HL-60 (cell line): ENCODE measurements at regions not wholly inside any gene's neighbourhood (a gene's known extent, or its start where the extent isn't known, plus 50 kb on each side); places are given as distances from the start of the nearest gene placed in this dataset.

Experiments
- DNase-seq, 2 experiments: peaks; one replicate each; pipeline ENCODE4 v3.0.0-alpha.2; 2010 to 2020; ENCODE audit warnings: low read depth in 1 of 2, low spot score in 1 of 2
- H3K27ac ChIP-seq: fragments of 250-450 bp; sonication (Bioruptor Pico); replicated peaks from 2 replicates; pipeline ENCODE4 v1.5.1; 2020; ENCODE audit warnings: mild to moderate bottlenecking, moderate library complexity
- H3K27me3 ChIP-seq: fragments of 250-450 bp; sonication (Bioruptor Pico); 2 replicates; pipeline ENCODE4 v1.5.1; 2021; ENCODE audit warnings: mild to moderate bottlenecking, moderate library complexity; ENCODE audit not compliant: insufficient read depth, poor library complexity, severe bottlenecking
- H3K4me3 ChIP-seq: replicated peaks from 2 replicates; pipeline ENCODE4 v1.5.1; 2011; ENCODE audit warnings: mild to moderate bottlenecking, control low read depth, low read length; ENCODE audit not compliant: insufficient read depth
- GABPA ChIP-seq: IDR thresholded peaks from 2 replicates; pipeline ENCODE4 v1.6.1; 2012; ENCODE audit warnings: low read depth
- POLR2AphosphoS5 ChIP-seq: IDR thresholded peaks from 2 replicates; pipeline ENCODE4 v1.6.1; 2012; ENCODE audit warnings: low read depth
- SPI1 ChIP-seq: IDR thresholded peaks from 2 replicates; pipeline ENCODE4 v1.6.1; 2012; ENCODE audit warnings: low read depth, mild to moderate bottlenecking, borderline replicate concordance
- TF ChIP-seq, protein P1 (sequence below): IDR thresholded peaks from 2 replicates; pipeline ENCODE4 v1.6.1; 2012; ENCODE audit warnings: low read depth; ENCODE audit not compliant: insufficient replicate concordance
- TF ChIP-seq, protein P2 (sequence below): IDR thresholded peaks from one replicate; pipeline ENCODE4 v1.5.1; 2011; ENCODE audit warnings: low read length, control low read depth, inconsistent platforms; ENCODE audit not compliant: insufficient read depth

DNA sequence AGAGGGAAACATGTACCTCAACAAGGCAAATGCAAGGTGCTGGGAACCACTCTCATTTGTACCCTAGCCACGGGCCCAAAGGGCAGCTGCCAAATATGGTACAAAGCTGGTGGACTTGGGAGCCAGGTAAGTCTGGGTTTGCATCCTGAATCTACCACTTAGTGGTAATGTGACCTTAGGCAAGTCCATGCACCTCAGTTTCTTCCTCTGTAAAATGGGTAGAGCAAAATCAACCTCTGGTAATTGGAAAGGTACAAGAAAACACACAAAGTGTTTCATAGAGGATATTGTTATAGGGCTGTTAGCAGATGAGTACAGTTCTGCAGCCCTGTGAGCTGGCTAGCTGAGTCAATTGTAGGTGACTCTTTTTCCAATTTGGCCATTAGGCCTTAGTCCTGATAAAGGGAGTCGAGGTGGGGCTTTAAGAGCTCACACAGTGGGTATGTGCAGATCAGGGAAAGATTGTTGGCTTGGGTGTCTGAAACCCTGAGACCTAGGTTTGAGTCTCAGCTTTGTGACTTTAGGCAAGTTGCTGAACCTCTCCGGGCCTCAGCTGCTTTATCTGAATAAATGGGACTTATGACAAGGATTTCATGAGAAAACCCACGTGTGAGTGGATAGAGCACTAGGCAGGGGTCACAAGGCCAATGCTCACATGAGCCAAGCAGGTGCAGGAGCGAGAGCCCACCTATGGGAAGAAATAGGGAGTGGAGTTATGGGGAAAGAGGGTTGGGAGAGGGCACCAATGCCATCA, 121.3 kb upstream of the GDF10 start:
- Histone ChIP-seq H3K4me3 (no peak overlapping the region), H3K27me3 (no peaks in the 10 kb centered on the region), H3K27ac (no peak overlapping the region)
- TF ChIP-seq, protein P1, sequence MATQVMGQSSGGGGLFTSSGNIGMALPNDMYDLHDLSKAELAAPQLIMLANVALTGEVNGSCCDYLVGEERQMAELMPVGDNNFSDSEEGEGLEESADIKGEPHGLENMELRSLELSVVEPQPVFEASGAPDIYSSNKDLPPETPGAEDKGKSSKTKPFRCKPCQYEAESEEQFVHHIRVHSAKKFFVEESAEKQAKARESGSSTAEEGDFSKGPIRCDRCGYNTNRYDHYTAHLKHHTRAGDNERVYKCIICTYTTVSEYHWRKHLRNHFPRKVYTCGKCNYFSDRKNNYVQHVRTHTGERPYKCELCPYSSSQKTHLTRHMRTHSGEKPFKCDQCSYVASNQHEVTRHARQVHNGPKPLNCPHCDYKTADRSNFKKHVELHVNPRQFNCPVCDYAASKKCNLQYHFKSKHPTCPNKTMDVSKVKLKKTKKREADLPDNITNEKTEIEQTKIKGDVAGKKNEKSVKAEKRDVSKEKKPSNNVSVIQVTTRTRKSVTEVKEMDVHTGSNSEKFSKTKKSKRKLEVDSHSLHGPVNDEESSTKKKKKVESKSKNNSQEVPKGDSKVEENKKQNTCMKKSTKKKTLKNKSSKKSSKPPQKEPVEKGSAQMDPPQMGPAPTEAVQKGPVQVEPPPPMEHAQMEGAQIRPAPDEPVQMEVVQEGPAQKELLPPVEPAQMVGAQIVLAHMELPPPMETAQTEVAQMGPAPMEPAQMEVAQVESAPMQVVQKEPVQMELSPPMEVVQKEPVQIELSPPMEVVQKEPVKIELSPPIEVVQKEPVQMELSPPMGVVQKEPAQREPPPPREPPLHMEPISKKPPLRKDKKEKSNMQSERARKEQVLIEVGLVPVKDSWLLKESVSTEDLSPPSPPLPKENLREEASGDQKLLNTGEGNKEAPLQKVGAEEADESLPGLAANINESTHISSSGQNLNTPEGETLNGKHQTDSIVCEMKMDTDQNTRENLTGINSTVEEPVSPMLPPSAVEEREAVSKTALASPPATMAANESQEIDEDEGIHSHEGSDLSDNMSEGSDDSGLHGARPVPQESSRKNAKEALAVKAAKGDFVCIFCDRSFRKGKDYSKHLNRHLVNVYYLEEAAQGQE = no peak
- TF ChIP-seq, protein P2, sequence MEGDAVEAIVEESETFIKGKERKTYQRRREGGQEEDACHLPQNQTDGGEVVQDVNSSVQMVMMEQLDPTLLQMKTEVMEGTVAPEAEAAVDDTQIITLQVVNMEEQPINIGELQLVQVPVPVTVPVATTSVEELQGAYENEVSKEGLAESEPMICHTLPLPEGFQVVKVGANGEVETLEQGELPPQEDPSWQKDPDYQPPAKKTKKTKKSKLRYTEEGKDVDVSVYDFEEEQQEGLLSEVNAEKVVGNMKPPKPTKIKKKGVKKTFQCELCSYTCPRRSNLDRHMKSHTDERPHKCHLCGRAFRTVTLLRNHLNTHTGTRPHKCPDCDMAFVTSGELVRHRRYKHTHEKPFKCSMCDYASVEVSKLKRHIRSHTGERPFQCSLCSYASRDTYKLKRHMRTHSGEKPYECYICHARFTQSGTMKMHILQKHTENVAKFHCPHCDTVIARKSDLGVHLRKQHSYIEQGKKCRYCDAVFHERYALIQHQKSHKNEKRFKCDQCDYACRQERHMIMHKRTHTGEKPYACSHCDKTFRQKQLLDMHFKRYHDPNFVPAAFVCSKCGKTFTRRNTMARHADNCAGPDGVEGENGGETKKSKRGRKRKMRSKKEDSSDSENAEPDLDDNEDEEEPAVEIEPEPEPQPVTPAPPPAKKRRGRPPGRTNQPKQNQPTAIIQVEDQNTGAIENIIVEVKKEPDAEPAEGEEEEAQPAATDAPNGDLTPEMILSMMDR = no peak
- no peak for TF ChIP-seq GABPA
- no peak for TF ChIP-seq SPI1
- no peak for TF ChIP-seq POLR2AphosphoS5
- DNase-seq = no peak

DNA sequence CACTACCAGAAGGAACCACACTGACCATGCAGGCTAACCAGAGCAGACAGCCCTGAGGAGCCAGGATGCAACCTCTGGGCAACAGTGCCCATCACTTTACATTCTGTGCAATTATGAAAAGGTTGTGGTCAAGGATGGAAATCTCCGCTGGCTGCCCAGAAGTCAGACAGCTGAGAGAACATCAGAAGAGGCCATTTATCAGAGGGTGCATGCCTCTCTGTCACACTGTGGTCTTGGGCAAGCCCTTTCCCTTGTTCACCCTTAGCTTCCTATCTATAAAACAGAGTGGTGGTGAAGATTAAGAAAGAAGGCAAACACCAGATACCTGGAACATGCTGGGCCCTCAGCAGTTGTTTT, 120.7 kb upstream of the GDF10 start:
- Histone ChIP-seq H3K27me3 (no peaks in the 10 kb centered on the region), H3K27ac (no peak overlapping the region), H3K4me3 (no peak overlapping the region)
- TF ChIP-seq, protein P2 = no peak
- no peak for TF ChIP-seq GABPA
- TF ChIP-seq POLR2AphosphoS5 = no peak
- TF ChIP-seq, protein P1 = no peak
- no peak for DNase-seq

DNA sequence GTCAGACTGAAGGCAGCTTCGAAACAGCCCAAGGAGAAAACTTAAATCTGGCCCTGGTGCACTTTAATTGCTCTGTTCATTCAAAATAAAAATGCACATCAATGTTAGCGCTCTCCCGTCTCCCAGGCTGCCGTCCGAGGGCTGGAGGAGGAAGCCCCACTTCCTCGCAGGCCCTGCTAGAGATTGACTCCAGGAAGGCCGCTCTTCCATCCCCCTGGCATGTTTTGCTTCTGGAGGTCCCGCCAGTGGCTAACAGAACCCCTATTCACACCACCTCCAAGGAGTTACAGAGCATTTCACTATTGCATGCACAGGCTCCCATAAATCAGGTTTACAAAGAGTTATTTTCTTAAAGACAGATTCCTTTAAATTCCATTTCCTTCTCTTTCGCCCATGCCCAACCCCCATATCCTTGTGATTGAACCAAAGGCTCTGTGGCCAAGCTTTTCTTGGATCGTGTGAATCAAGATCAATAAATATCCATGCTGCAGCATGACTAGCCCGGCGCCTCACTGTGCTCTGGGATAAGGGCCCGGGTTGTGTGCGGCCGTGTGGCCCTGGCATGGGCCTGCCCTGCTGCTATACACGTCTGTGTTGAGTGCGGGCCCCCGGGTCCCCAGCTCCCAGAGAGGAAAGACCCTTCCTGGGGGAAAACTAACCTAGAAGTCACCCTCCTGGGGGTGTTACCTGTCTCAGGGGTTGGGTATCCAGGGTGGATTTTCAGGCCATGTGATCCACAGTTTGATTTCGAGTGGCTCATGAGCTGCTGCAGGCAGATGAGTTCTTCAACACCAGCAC, 118.7 kb upstream of the GDF10 start:
- TF ChIP-seq POLR2AphosphoS5 (no peak), SPI1 (no peak), GABPA (no peak)
- TF ChIP-seq, protein P1 = no peak
- TF ChIP-seq, protein P2 = no peak
- Histone ChIP-seq H3K4me3 (no peak overlapping the region), H3K27me3 (no peaks in the 10 kb centered on the region), H3K27ac (no peak overlapping the region)
- DNase-seq = no peak
